C4-2B (cell line): ENCODE measurements at regions not wholly inside any gene's neighbourhood (a gene's known extent, or its start where the extent isn't known, plus 50 kb on each side); places are given as distances from the start of the nearest gene placed in this dataset.

ENCODE experiments used
- ZFX ChIP-seq: fragments of 450-650 bp; IDR thresholded peaks from 2 replicates; pipeline ENCODE4 v1.6.1; 2017
- TF ChIP-seq, protein P1 (sequence below): fragments of 450-650 bp; conservative IDR thresholded peaks from 2 replicates; pipeline ENCODE4 v1.5.1; 2017; ENCODE audit warnings: mild to moderate bottlenecking

DNA sequence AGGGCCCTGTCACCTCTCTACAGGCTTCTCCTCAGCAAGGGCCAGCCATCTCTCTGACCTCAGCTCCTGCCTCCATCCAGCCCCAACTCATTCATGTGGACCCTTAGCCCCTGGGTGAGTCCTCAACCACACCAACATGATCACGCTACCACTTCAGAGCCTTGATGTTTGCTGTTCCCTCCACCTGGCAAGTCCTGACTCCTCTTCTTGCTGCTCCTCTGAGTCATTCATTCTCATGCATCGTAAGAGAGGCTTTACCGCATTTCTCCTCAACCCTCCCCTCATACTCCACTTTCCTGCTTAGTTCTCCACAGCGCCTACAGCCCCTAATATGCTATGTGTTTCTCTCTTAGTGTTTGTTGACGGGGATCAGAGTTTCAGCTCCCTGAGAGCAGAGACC is 99.9 kb downstream of the C17orf67 start:
- TF ChIP-seq, protein P1, sequence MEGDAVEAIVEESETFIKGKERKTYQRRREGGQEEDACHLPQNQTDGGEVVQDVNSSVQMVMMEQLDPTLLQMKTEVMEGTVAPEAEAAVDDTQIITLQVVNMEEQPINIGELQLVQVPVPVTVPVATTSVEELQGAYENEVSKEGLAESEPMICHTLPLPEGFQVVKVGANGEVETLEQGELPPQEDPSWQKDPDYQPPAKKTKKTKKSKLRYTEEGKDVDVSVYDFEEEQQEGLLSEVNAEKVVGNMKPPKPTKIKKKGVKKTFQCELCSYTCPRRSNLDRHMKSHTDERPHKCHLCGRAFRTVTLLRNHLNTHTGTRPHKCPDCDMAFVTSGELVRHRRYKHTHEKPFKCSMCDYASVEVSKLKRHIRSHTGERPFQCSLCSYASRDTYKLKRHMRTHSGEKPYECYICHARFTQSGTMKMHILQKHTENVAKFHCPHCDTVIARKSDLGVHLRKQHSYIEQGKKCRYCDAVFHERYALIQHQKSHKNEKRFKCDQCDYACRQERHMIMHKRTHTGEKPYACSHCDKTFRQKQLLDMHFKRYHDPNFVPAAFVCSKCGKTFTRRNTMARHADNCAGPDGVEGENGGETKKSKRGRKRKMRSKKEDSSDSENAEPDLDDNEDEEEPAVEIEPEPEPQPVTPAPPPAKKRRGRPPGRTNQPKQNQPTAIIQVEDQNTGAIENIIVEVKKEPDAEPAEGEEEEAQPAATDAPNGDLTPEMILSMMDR = no peak
- no peak for TF ChIP-seq ZFX
